ENCODE measurements at regions not wholly inside any gene's neighbourhood (a gene's known extent, or its start where the extent isn't known, plus 50 kb on each side); places are given as distances from the start of the nearest gene placed in this dataset.

- H3K36me3 ChIP-seq = no peaks in the 10 kb centered on the region
- no peaks in the 10 kb centered on the region for H3K9me3 ChIP-seq
- peaks cover 0 to 8% (median 6%) of the 10 kb centered on the region in 4 donors for H3K4me1 ChIP-seq
- H3K4me3 ChIP-seq = no peak overlapping the region
- H3K27ac ChIP-seq = no peak overlapping the region
- intact Hi-C loops (cut with DNase I) = no loop called here
- no peak for DNase-seq
- WGBS, 2 donors = 95% methylated on average over 6 of the region's 6 CpGs
- no peak for TF ChIP-seq POLR2A (IDR thresholded peaks at IDR 0.05)
- TF ChIP-seq CTCF (IDR thresholded peaks at IDR 0.05) = no peak
- TF ChIP-seq POLR2AphosphoS5 (IDR thresholded peaks at IDR 0.05) = no peak
- no peak for TF ChIP-seq EP300 (IDR thresholded peaks at IDR 0.05)
- H3K27me3 ChIP-seq = peaks cover 0 to 9% (median 0%) of the 10 kb centered on the region in 3 donors
Measured at GRCh38 chr20:58077282-58077681, 151.2 kb downstream of the ANKRD60 start.

- WGBS, 2 donors = 71 to 78% methylated on average over 4 of the region's 4 CpGs
- no peaks in the 10 kb centered on the region for H3K4me1 ChIP-seq
- intact Hi-C loops (cut with DNase I) = no loop called here
- no peak overlapping the region for H3K4me3 ChIP-seq
- no peak for TF ChIP-seq CTCF (IDR thresholded peaks at IDR 0.05)
- no peak for TF ChIP-seq EP300 (IDR thresholded peaks at IDR 0.05)
- no peak for TF ChIP-seq POLR2A (IDR thresholded peaks at IDR 0.05)
- no peak overlapping the region for H3K27ac ChIP-seq
- no peak for DNase-seq
- no peaks in the 10 kb centered on the region for H3K9me3 ChIP-seq
- no peaks in the 10 kb centered on the region for H3K36me3 ChIP-seq
- peaks cover 0 to 9% (median 0%) of the 10 kb centered on the region in 3 donors for H3K27me3 ChIP-seq
Measured at GRCh38 chr20:58076405-58076804, 152.0 kb downstream of the ANKRD60 start.

GRCh38 chr20:58075586-58076345 lies 152.7 kb downstream of the ANKRD60 start:
- Histone ChIP-seq H3K9me3 (no peaks in the 10 kb centered on the region), H3K4me1 (no peaks in the 10 kb centered on the region), H3K27ac (no peak overlapping the region), H3K36me3 (no peaks in the 10 kb centered on the region), H3K27me3 (peaks cover 0 to 9% (median 0%) of the 10 kb centered on the region in 3 donors), H3K4me3 (no peak overlapping the region)
- no peak for DNase-seq
- TF ChIP-seq EP300 (IDR thresholded peaks at IDR 0.05) = no peak
- no peak for TF ChIP-seq POLR2A (IDR thresholded peaks at IDR 0.05)
- TF ChIP-seq CTCF (IDR thresholded peaks at IDR 0.05) = no peak
- no peak for TF ChIP-seq POLR2AphosphoS5 (IDR thresholded peaks at IDR 0.05)
- intact Hi-C loops (cut with DNase I) = no loop called here
- WGBS, 2 donors = 88 to 92% methylated on average over 14 of the region's 14 CpGs

- Histone ChIP-seq H3K9me3 (no peaks in the 10 kb centered on the region), H3K27me3 (peaks cover 0 to 9% (median 6%) of the 10 kb centered on the region in 3 donors), H3K36me3 (no peaks in the 10 kb centered on the region), H3K27ac (no peak overlapping the region), H3K4me1 (no peaks in the 10 kb centered on the region), H3K4me3 (no peak overlapping the region)
- 77 to 78% methylated on average over 10 of the region's 10 CpGs for WGBS, 2 donors
- DNase-seq = no peak
- intact Hi-C loops (cut with DNase I) = no loop called here
- TF ChIP-seq CTCF (IDR thresholded peaks at IDR 0.05) (no peak), POLR2A (IDR thresholded peaks at IDR 0.05) (no peak), EP300 (IDR thresholded peaks at IDR 0.05) (no peak), POLR2AphosphoS5 (IDR thresholded peaks at IDR 0.05) (no peak)
Measured at GRCh38 chr20:58073945-58074856, 154.3 kb downstream of the ANKRD60 start.
